DMS 273 (cell line): ENCODE measurements at regions not wholly inside any gene's neighbourhood (a gene's known extent, or its start where the extent isn't known, plus 50 kb on each side); places are given as distances from the start of the nearest gene placed in this dataset.
"Not testable (repeated sequence)": the region's sequence is repeated elsewhere in the genome, so short reads cannot be mapped to it uniquely, and the experiment has no call there.

ENCODE experiments used
- DNase-seq: peaks from one replicate; lab custom pipeline; 2025; ENCODE audit not compliant: unreplicated experiment; lab: John Stamatoyannopoulos, UW

GRCh38 chr10:52598936-52599335 is 173.6 kb downstream of the MBL2 start:
- DNase-seq: no peak

DNA sequence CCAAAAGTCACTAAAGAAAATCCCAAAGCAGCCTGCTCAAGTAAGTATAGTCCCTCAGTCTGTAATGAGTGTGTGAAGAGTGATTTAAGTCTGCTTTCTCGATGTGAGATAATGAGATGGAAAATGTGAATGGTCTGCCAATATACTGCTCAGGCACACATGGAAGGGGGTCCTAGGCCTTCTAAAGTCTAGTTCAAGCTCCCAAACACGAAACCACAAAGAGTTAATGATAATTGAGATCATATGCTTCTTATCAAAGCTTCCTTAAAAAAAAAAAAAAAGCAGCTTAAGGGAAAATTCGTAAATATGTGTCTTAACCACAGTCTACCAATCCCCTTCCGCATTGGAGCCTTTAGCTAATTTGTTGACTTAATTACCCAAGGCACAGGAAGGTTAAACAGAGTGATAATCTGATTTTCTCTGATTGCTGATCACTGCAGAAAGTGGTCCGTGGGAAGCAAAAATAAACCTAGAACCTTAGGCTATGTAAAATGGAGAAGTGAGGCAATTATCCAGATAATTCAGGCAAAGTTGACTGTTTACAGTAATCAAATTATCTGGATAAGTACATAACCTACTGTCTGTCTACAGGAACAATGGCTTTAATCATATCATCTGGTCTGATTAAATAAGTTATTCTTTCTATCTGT is 172.9 kb downstream of the MBL2 start:
- no peak for DNase-seq

DNA sequence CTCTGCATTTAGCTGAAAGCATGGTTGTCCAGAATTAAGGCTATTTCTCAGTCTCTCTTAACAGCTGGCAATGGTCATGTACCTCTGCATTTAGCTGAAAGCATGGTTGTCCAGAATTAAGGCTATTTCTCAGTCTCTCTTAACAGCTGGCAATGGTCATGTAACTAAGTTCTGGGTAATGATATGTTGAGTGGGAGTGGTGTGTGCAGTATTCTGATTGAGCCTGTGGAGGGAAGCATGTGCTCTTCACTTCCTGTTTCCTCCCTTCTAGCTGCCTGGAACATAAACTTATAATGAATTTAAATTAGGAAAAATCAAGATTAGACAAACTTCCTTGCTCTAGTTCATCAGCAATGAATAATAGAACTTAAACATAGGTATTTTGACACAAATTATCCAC is 168.5 kb downstream of the MBL2 start:
- not testable (repeated sequence) for DNase-seq

DNA sequence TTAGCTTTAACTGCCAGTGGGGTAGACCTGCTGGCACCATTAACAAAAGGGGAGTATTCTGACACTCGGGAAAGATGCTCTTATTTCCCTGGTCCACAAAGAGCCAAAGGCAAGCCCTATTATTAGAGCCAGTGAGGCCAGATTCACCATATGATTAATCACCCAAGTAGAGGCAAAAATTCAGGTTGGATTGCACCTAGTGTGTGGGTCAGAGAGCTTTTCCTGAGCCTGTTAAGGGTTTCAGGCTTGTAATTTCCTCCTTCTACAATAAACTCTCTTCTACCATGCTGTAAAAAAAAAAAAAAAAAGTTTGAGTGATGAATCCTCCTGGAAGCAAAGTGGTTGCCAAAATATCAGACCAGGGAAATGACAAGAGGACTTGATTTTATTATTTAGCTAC is 163.5 kb downstream of the MBL2 start:
- DNase-seq: no peak

DNA sequence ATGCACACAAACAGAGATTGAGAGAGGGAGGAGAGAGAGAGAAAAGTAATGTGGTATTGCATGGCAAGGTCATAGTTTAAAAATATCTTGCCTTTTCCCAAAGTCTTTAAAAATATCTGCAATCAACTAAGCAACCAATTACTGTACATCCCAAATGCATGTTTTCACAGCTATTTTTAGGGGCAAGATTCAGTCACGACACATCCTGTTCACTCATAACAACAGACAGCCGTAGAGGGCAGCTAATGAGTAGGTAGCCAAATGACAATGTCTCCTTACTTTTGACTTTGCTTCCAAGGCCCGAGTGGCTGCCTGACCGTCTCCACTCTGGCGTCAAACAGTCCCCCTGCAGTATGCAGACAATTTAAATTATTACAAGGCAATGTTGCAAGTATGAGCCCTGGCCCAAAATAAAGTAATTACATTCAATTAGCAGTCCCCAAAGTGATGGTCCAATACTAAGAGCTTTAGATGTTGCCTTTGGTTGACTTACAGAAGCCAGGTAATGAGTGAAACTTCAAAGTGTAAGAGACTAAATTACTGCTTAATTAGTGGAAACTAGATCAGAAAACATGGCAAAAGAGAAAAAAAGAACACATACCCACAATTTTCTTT is 162.9 kb downstream of the MBL2 start:
- no peak for DNase-seq

GRCh38 chr10:52615331-52615730 is 157.3 kb downstream of the MBL2 start:
- DNase-seq: no peak

GRCh38 chr10:52615756-52616394 is 156.7 kb downstream of the MBL2 start:
- DNase-seq: no peak

GRCh38 chr10:52616395-52616764 is 156.2 kb downstream of the MBL2 start:
- no peak for DNase-seq

DNA sequence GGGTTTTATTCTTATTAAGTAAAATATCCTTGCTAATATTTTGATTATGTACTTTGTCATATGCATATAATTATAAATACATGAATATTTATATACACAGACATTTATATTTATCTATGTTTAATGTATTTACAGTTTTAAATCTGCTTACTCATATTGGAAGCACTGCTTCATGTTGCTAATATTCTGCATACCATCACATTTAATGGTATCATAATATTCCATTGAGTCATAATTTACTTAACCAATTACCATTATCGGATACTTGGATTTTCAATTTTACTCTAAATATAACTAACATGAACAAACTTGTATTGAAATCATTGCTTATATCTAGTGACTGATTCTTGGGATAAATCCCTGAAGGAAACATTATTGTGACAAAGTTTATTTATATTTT is 155.2 kb downstream of the MBL2 start:
- no peak for DNase-seq

- DNase-seq: no peak
Measured at GRCh38 chr10:52619052-52619451, 153.5 kb downstream of the MBL2 start.

DNA sequence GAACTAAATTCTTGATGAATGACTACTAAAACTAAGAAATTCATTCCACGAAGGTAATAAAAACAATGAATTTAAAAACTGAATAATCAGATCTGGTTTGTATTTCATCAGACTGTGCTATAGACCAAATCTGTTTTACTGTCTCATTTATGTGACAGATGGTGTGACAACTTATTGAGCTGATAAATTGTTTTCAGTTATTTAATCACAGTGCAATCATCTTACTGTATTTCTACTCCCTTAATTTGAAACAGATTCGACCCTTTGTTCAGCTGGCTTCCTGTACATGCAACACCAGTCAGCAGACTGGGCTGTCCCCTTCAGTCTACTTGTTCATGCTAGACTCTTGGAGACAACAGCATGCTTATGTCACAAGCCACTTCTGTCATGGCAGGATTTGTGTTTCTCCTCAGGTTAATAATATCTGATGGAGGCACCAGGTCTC is 150.9 kb downstream of the MBL2 start:
- DNase-seq: no peak

- DNase-seq: no peak
Measured at GRCh38 chr10:52623761-52624160, 148.8 kb downstream of the MBL2 start.

GRCh38 chr10:52627279-52627678 is 145.3 kb downstream of the MBL2 start:
- DNase-seq: no peak

GRCh38 chr10:52631146-52631545 is 141.4 kb downstream of the MBL2 start:
- no peak for DNase-seq

- no peak for DNase-seq
Measured at GRCh38 chr10:52631648-52632047, 140.9 kb downstream of the MBL2 start.

DNA sequence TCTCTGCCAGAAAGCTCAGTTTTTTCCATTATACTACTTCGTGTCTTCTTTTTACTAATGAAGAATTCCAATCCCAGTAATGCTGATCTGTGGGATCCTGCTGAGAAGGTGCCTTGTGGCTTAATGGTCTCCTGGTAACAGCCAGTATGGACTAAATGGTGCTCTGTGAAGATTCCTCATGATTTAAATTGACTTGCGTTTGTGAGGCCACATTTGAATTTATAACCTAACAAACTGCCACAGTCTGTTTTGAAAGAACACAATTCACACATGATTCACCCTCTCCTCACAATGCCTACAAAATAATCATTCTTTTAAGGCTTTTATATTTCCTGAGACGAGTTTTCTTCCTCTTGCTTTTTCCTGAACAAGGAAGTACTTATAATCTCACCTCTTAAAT is 140.0 kb downstream of the MBL2 start:
- no peak for DNase-seq

- DNase-seq: no peak
Measured at GRCh38 chr10:52633266-52633665, 139.3 kb downstream of the MBL2 start.

DNA sequence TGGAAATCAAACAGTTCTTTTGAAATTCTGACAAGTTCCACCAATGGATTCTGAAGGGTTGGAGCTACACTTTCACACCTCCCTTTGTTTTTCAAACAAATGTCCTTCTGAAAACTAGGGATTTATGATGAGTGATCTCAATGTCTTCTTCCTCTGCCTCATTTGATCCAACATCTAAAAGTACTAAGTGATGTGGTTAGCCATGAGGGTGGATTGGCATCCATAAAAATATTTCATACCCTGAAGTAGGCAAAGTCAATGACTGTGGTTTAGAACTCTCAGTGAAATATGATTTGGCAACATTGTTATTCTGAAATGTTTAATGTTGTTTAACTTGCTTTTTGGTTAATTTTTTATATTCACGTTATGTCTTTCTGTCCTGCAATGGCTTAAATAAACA is 136.9 kb downstream of the MBL2 start:
- DNase-seq: no peak

DNA sequence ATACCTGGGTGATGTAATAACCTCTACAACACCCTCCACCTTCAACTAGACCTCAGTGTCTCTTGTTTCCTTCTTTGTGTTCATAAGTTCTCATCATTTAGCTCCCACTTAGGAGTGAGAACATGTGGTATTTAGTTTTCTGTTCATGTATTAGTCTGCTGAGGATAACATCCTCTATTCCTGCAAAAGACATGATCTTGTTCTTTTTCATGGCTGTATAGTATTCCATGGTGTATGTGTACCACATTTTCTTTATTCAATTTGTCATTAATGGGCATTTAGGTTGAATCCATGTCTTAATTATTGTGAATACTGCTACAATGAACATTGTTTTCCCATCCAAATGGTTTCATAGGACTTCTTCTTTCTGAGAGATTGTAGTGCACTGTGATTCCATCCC is 135.7 kb downstream of the MBL2 start:
- DNase-seq: no peak

- no peak for DNase-seq
Measured at GRCh38 chr10:52637592-52637991, 135.0 kb downstream of the MBL2 start.

- DNase-seq: no peak
Measured at GRCh38 chr10:52639652-52640051, 132.9 kb downstream of the MBL2 start.

GRCh38 chr10:52642208-52642607 is 130.4 kb downstream of the MBL2 start:
- no peak for DNase-seq
